Fibroblast of skin of right quadriceps (primary cell): ENCODE measurements at regions not wholly inside any gene's neighbourhood (a gene's known extent, or its start where the extent isn't known, plus 50 kb on each side); places are given as distances from the start of the nearest gene placed in this dataset.

ENCODE experiments used
- DNase-seq: peaks from one replicate; pipeline ENCODE4 v3.0.0-alpha.2; 2013

- peak; percentile 16 for DNase-seq
These were observed 317.6 kb upstream of the TRPC7 start for GRCh38 chr5:136682986-136683385.

- DNase-seq = no peak
These were observed 313.9 kb upstream of the TRPC7 start for GRCh38 chr5:136679233-136679632.

DNA sequence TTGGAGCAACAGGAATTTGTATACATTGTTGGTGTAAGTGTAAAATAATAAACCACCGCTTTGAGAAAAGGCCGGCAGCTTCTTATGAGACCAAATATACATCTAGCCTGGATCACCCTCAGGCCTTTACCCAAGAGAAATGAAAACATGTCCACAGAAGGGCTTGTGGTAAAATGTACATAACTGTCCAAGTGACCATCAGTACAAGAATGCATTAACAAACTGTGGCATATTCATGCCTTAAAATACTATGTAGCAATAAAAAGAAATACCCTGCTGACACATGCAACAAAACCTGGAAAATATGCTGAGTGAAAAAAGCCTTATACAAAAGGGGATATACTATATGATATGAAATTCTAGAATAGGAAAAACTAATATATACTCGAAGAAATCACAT is 311.9 kb upstream of the TRPC7 start:
- peak; percentile 40 for DNase-seq

GRCh38 chr5:136676685-136677084 is 311.3 kb upstream of the TRPC7 start:
- no peak for DNase-seq

DNA sequence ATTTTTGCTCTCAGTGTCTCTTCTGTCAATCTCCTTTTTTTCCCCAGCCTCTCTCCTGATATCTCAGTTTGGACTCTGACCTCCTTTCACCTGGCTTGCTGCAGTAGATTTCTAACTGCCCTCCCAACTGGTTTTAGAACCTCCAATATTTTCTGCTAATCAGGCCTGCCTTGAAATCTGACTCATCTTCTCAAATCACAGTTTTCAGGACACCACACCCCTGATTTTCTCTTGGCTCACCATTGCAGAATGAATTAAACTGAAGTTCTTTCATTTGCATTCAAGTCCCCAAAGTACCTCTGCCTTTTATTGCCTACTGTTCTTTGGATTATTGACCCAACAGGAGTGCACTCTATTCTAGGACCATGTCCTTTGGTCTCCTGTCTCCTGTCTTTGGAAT is 310.4 kb upstream of the TRPC7 start:
- DNase-seq = no peak

- no peak for DNase-seq
These were observed 308.8 kb upstream of the TRPC7 start for GRCh38 chr5:136674178-136674577.

- no peak for DNase-seq
These were observed 302.4 kb upstream of the TRPC7 start for GRCh38 chr5:136667789-136668188.

- DNase-seq = no peak
These were observed 301.8 kb upstream of the TRPC7 start for GRCh38 chr5:136666970-136667620.

- DNase-seq = no peak
These were observed 300.0 kb upstream of the TRPC7 start for GRCh38 chr5:136665331-136665730.

DNA sequence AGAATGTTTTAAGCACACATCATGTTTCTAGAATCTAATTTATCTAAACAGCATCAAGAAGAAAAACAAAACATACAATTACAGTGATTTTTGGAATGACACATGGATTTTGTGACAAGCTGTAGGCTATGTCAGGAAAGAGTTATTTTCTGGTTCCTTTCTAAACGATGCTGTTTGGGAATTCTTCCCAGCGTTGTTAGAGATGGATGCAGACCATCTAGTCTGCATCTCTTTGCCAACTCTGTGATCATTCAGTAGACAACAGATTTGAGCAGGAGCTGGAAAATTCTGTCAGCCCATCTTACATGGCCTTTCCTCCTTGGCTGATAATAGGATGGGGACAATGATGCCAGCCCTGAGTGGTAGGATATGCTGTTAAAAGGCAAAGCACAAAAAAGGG is 295.7 kb upstream of the TRPC7 start:
- no peak for DNase-seq

- DNase-seq = peak; percentile 75
These were observed 291.5 kb upstream of the TRPC7 start for GRCh38 chr5:136656811-136657210.

DNA sequence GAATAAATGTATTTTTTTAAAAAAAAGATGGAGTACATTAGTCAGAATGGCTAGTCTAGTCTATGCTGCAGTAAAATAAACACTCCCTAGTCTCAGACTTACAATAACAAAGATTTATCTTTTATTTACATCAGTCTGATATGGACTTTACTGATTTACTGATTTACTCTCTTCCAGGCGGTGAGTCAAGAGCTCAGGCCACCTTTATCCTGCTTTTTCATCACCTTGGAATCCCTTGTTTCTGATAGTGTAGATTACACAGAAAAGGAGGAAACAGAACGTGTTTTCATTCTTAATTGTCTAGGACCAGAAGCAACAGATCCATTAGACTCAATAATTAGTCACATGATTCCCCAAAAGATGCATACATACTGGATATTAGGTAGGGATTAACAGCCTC is 290.1 kb upstream of the TRPC7 start:
- peak; percentile 65 for DNase-seq

DNA sequence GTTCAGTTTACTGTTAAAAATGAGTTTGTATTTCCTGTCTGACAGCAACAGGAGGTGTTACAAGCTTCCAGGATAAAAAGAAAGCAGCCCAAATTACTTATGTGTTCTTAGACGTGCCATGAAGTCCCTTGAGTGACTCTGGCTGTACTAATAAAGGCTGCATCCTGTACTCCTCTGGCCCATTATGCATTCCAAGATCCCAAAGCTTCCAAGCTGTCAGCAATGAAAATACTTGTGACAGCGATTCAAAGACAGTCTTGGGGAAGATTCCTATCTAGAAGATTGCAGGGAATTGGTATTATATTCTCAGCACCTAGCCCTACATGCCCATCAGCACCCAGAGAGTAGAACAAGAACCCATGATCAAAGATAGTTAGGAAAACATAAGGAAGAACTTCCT is 281.6 kb upstream of the TRPC7 start:
- no peak for DNase-seq

GRCh38 chr5:136642976-136643375 is 277.6 kb upstream of the TRPC7 start:
- no peak for DNase-seq

GRCh38 chr5:136639616-136640015 is 274.3 kb upstream of the TRPC7 start:
- no peak for DNase-seq

DNA sequence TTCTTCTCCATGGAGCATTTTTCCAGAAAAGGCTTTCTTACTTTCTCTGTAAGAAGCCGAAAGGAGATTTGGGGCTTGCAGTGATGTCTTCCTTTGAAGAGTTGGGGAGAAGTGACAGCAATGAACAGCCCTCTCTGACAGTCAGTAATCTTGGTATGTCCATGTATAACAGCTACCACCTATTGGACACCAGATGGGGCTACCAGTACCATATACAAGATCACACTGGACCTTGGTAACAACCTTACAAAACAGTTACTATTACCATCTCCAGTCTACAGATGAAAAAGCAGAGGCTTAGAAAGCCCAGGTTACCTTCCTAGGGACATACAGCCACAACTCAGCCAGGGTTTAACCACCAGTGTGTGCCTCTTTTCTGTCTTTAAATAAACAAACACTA is 272.7 kb upstream of the TRPC7 start:
- DNase-seq = no peak

- DNase-seq = no peak
These were observed 270.7 kb upstream of the TRPC7 start for GRCh38 chr5:136636001-136636400.

- no peak for DNase-seq
These were observed 265.8 kb upstream of the TRPC7 start for GRCh38 chr5:136631186-136631585.

DNA sequence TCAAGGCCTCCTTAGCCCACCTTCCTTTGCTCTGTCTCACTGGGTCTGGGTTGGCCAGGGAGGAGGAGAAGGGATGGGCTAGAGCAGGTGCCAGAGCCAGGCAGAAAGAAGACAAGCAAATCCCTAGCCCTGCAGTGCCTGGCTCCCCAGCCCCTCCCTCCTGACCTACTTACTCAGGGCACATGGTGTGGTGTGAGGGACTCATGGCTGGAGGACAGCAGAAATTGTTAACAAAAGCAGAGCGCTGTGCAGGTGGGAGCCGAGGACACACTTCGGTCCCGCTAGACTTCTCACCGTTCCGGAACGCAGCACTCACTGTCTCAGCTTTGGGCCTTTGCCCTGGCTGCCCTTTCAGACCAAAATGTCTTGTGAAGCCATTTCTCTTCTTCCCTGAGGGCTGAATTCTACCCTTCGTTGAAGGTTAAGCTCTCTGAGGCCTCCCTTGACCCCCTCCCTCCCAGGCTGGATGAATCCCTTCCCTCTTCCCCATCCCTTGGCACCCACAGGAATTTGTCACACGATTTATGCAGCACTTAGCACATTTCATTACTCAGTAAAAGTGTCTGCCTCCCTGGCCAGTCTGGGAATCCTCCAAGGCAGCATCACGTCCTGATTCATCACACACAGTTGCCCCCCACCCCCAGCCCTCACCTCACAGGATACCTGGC is 263.9 kb upstream of the TRPC7 start:
- no peak for DNase-seq

- DNase-seq = no peak
These were observed 261.2 kb upstream of the TRPC7 start for GRCh38 chr5:136626531-136626930.

DNA sequence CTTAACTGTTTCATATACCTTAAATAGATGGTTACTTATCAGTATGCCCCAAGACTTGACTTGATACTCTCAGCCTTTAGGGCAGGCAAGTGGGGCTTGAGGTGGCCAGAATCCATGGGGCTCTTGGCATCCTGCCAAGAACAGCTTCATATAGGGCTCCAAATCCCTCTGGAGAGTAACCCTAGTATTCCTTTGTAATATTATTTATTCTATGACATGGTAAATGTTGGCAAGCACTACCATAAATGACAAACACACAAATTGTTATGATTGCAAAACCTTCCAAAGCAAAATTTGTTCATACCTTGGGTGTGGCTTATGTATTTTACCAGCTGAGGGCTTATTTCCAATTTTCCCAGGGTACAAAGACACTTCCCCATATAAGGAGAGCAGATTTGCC is 257.4 kb upstream of the TRPC7 start:
- no peak for DNase-seq

DNA sequence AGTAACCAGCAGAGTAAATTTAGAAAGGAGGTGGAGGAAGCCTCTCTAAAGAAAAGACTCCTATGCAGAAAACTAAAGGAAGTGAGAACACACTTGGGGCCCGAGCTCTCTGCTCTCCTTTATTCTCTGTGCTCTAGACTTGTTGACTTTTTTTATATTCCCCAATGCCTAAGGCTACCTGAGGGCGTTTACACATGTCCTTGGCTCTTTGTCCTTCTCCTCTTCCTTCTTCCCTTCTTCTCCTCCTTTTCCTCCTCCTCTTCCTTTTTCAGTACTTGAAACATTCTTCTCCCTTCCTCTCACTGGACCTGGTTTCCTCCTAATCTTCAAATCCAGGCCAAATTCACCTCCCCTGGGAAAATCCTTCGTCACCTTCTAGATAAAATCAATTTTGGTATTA is 256.4 kb upstream of the TRPC7 start:
- no peak for DNase-seq

DNA sequence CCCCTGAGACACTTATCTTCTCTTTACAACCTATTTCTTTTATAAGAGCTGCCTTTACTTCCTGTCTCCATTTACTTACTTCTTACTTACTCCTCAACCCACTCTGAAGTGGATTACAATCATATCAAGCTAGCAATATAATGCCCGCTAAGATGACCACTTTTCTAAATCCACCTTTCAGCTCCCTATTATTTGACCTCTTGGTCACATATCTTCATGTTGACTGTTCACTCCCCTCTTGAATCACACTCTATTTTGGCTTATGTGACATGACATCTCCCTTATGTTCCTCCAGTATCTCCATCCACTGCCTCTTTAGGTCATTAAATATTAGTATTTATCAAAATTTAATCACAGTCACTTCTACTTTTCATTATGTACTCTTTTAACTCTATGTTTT is 255.3 kb upstream of the TRPC7 start:
- no peak for DNase-seq

DNA sequence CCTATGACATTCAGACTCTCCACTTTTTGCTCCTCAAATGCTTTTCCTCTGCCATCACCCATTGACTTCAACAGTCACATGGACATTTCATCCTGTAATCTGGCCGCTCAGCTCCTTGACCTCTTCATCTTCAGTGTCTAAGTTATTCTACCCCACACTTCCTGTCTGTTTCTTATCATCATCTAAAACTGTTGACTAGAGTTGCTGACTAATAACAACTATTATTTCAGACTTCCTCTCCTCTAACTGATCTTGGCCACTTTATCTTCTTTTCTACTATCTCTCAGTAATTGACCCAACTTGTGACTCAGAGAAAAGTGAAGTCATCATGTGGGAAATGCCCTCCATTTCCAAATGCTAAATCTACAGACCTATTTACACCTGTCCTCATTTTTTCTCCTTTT is 254.7 kb upstream of the TRPC7 start:
- peak; percentile 36 for DNase-seq

- no peak for DNase-seq
These were observed 254.2 kb upstream of the TRPC7 start for GRCh38 chr5:136619556-136619955.
